Subcutaneous abdominal adipose tissue (tissue), 5 donors: ENCODE measurements at regions not wholly inside any gene's neighbourhood (a gene's known extent, or its start where the extent isn't known, plus 50 kb on each side); places are given as distances from the start of the nearest gene placed in this dataset.

Experiments used
- H3K27ac ChIP-seq: one replicate; pipeline ENCODE4 v1.7.0; 2013; ENCODE audit warnings: low read depth, mild to moderate bottlenecking, inconsistent platforms, low read length, moderate library complexity
- H3K27me3 ChIP-seq, 5 donors: one replicate each; pipeline ENCODE4 v1.7.0; 2013; ENCODE audit warnings: low read length in 5 of 5, inconsistent platforms in 1 of 5; ENCODE audit not compliant: control insufficient read depth in 5 of 5, insufficient read depth in 4 of 5
- H3K36me3 ChIP-seq, 5 donors: one replicate each; pipeline ENCODE4 v1.7.0; 2013; ENCODE audit warnings: low read length in 5 of 5; ENCODE audit not compliant: control insufficient read depth in 5 of 5, insufficient read depth in 5 of 5
- H3K4me1 ChIP-seq, 5 donors: one replicate each; pipeline ENCODE4 v1.7.0; 2013; ENCODE audit warnings: low read length in 5 of 5, mild to moderate bottlenecking in 3 of 5, moderate library complexity in 1 of 5; ENCODE audit not compliant: control insufficient read depth in 5 of 5, insufficient read depth in 5 of 5
- H3K4me3 ChIP-seq, 5 donors: one replicate each; pipeline ENCODE4 v1.7.0; 2013; ENCODE audit warnings: low read length in 5 of 5, low read depth in 1 of 5
- H3K9ac ChIP-seq, 5 donors: one replicate each; pipeline ENCODE4 v1.7.0; 2013; ENCODE audit warnings: low read length in 5 of 5, mild to moderate bottlenecking in 4 of 5, moderate library complexity in 3 of 5
- H3K9me3 ChIP-seq, 5 donors: one replicate each; pipeline ENCODE4 v1.7.0; 2013; ENCODE audit warnings: low read length in 5 of 5; ENCODE audit not compliant: control insufficient read depth in 5 of 5
- donor health status: healthy.
- donor health status: healthy.
- donor health status: healthy.
- donor health status: healthy.
- donor health status: healthy.

DNA sequence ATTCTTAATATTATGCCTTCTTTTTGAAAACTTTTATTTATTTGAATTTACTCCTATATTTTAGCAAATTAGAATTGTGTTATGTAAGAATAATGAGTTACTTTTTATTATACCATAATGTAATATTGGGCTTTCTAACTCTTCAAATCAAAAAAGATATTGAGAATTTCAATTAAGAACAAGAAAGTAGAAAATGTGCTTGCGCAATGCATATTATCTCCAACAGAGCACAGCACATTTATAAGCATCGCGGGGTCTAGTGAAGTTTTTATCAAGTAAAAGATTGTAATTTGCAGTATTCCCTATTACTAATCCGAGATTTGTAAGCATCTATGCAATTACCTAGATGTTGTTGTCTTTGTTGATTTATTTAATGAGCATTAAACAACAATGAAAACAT, 829.1 kb upstream of the CNTNAP5 start:
- Histone ChIP-seq H3K27ac (no peak overlapping the region), H3K4me3 (no peak overlapping the region), H3K4me1 (no peaks in the 10 kb centered on the region), H3K36me3 (no peaks in the 10 kb centered on the region), H3K9ac (no peak overlapping the region), H3K27me3 (no peaks in the 10 kb centered on the region), H3K9me3 (no peaks in the 10 kb centered on the region)

DNA sequence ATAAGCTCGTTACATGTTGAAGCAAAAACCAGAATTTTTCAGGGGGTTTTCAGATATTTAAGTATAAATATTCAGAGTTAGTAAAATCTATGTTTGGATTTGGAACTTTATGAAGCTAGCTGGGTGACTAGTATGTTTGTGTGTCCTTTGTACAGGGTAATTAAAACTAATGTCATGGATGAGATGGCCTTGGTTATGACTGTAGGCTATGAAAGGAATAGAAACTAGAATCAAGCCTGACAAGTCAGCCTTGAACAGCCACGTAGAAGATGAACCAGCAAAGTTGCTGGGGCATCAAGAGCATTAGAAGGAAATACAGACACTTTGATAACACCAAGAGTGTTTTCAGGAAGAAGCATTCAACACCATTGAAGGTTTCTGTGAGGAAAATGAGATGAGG, 825.1 kb upstream of the CNTNAP5 start:
- Histone ChIP-seq H3K9me3 (peaks cover 0 to 6% (median 2%) of the 10 kb centered on the region in 5 donors), H3K27ac (no peak overlapping the region), H3K4me3 (no peak overlapping the region), H3K4me1 (no peaks in the 10 kb centered on the region), H3K9ac (no peak overlapping the region), H3K27me3 (no peaks in the 10 kb centered on the region), H3K36me3 (no peaks in the 10 kb centered on the region)

DNA sequence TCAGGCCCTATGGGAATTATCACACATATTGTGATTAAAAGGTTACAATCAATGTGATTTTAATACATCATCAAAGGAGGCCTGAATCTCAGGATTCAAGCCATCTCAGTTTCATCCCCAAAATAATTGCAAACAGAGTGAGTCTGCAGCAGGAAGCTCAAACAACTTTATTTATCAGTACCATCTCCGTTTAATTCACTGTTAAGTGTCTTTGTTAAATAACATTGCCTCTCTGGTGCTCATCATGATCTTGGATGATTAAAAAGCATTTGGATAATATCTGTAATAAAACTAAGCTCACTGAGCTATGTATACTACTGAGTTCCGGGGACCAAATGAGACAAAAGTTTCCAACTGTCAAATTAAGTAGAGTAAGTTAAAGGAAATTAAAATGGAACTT, 817.8 kb upstream of the CNTNAP5 start:
- Histone ChIP-seq H3K4me1 (no peaks in the 10 kb centered on the region), H3K9me3 (peaks cover 0 to 2% (median 0%) of the 10 kb centered on the region in 5 donors), H3K36me3 (no peaks in the 10 kb centered on the region), H3K27me3 (no peaks in the 10 kb centered on the region), H3K27ac (no peak overlapping the region), H3K9ac (no peak overlapping the region), H3K4me3 (no peak overlapping the region)

DNA sequence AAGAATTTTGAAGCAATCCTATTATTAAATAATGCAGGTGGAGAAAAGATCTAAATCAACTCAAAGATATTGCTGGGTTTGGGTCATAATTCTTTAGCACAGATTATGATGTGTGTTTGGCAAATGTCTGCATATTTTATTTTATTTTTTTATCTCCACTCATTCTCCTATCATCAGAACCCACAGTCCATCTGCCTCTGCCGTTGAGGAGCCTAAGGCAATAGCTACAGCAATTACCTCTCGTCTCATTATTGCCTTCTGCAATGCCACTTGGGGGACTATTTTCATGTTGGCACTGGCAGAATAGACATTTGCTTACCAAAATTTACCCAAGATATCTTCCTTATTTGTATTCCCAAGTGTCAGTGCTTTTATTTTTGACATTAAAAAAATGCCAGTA, 815.9 kb upstream of the CNTNAP5 start:
- Histone ChIP-seq H3K4me1 (no peaks in the 10 kb centered on the region), H3K9me3 (peaks cover 0 to 2% (median 0%) of the 10 kb centered on the region in 5 donors), H3K27ac (no peak overlapping the region), H3K9ac (no peak overlapping the region), H3K27me3 (no peaks in the 10 kb centered on the region), H3K4me3 (no peak overlapping the region), H3K36me3 (no peaks in the 10 kb centered on the region)

DNA sequence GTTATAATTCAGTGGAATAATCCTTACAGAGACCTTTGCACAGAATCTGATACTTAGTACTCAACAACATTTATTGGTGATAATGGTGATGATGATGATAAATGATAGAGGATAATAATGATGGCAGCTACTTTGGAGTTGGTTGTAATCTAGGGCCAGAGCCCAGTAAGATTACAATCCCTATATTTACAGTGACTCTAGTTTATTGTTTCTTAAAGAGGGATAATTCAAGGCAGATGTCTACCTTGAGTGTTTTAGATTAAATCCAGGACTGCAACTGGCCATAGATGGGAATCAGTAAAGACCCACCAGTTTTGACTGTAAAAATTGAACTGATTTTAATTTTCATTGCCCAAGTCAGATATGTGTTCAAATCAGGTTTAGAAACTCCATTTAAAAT, 813.9 kb upstream of the CNTNAP5 start:
- H3K27me3 ChIP-seq, result no peaks in the 10 kb centered on the region
- H3K9me3 ChIP-seq, result no peaks in the 10 kb centered on the region
- H3K36me3 ChIP-seq, result no peaks in the 10 kb centered on the region
- H3K27ac ChIP-seq, result no peak overlapping the region
- H3K4me1 ChIP-seq, result no peaks in the 10 kb centered on the region
- H3K9ac ChIP-seq, result no peak overlapping the region
- H3K4me3 ChIP-seq, result no peak overlapping the region

DNA sequence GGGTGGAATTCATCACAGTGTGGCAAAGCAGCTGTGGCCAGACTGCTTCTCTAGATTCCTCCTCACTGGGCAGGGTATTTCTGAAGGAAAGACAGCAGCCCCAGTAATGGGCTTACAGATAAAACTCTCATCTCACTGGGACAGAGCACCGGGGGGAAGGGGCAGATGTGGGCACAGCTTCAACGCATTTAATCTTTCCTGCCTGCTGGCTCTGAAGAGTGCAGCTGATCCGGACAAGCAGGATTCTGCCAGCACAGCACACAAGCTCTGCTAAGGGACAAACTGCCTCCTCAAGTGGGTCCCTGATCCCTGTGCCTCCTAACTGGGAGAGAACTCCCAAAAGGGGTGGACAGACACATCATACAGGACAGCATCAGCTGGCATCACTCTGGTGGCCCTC, 779.9 kb upstream of the CNTNAP5 start:
- Histone ChIP-seq H3K36me3 (no peaks in the 10 kb centered on the region), H3K27me3 (no peaks in the 10 kb centered on the region), H3K9me3 (peaks cover 0 to 11% (median 0%) of the 10 kb centered on the region in 5 donors), H3K9ac (no peak overlapping the region), H3K4me1 (no peaks in the 10 kb centered on the region), H3K27ac (no peak overlapping the region), H3K4me3 (no peak overlapping the region)

DNA sequence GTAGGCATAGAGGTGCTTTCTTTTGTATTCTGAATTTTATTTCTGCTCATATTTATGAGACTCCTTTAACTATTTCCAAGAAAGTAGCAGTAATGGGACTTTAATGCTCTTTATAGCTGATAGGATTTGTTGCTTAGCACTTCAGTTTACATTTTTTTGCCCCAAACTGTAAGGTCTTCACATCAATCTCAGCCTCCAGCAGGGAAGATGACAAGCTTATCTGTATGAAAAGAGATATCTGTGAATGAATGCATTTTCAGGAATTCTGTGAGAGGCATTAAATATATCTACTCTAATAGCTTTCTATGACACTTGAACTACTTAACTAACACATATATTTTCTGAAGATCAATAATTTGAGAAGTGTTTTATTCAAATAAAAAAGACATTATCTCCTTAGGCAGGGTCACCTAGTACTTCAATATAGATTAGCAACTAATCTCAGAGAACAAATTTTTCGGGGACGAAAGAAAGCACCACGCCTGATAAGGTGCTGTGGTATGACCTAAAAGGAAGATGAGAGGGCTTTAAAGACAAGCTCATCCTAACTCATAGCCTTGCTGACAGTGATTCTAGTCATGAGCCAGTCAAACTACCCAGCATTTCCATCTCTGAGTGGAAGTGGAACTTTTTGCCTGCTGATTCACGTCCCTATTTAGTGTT, 766.1 kb upstream of the CNTNAP5 start:
- H3K36me3 ChIP-seq, result no peaks in the 10 kb centered on the region
- peaks cover 0 to 2% (median 0%) of the 10 kb centered on the region in 5 donors for H3K9me3 ChIP-seq
- H3K27me3 ChIP-seq, result no peaks in the 10 kb centered on the region
- no peak overlapping the region for H3K9ac ChIP-seq
- no peak overlapping the region for H3K4me3 ChIP-seq
- no peak overlapping the region for H3K27ac ChIP-seq
- no peaks in the 10 kb centered on the region for H3K4me1 ChIP-seq

DNA sequence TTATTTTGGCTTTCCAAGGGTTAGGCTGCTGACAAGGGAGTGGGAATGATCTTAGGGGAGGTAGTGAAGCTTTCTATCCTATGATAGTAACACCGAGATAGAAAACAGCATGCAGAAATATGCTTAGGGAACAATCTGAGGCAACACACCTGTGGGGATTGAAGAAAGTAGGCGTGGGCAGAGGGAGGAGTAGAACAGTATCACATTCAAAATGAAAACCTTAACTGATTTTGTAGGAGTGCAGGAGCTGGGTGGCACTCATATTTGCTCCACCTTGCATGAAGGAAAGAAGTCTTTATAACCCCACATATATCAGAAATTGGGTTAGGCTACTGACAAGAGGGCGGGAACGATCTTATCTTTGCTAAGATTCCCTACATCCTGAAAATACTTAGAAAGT, 762.2 kb upstream of the CNTNAP5 start:
- Histone ChIP-seq H3K36me3 (no peaks in the 10 kb centered on the region), H3K27ac (no peak overlapping the region), H3K4me1 (no peaks in the 10 kb centered on the region), H3K9ac (no peak overlapping the region), H3K4me3 (no peak overlapping the region), H3K27me3 (no peaks in the 10 kb centered on the region), H3K9me3 (no peaks in the 10 kb centered on the region)

DNA sequence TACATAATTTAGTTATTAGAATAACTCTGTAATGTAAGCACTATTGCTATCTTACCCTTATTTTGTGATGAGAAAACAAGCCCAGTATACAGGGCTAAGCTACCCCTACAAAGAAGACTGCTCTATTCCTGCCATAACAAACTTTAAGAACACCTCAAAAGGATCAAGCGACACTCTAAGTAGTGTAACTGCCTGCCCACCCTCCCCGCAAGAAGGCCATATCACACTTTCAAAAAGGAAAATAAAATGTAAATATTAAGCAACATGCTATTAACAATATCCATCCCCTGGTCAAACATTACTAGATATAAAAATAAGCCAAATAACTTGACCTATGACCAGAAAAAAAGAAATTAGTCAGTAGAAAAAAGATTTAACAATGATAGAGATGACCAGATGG, 741.7 kb upstream of the CNTNAP5 start:
- H3K27me3 ChIP-seq, result no peaks in the 10 kb centered on the region

DNA sequence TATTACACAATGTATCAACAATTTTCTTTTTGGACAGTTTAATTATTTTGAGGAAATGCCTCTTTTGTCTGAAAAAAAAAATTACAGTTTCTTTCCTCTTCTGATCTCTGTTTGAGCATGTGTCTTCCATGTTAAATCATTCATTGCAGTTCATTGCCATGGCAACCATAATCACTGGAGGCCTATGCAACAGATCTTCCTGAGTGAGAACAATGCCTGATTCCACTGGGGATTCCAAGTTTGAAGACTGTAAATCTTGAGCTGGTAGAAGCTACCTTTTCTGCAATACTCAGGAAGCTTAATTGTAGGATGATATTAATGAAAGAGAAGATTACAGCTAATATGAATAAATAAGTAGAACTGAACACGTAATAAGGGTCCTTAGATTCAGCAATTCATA, 721.4 kb upstream of the CNTNAP5 start:
- H3K4me3 ChIP-seq, result no peak overlapping the region
- no peaks in the 10 kb centered on the region for H3K27me3 ChIP-seq
- H3K4me1 ChIP-seq, result no peaks in the 10 kb centered on the region
- peaks cover 0 to 16% (median 0%) of the 10 kb centered on the region in 5 donors for H3K9me3 ChIP-seq
- H3K27ac ChIP-seq, result no peak overlapping the region
- no peaks in the 10 kb centered on the region for H3K36me3 ChIP-seq
- H3K9ac ChIP-seq, result no peak overlapping the region

More for the DNA sequence above, 741.7 kb upstream of the CNTNAP5 start:
- Histone ChIP-seq H3K36me3 (no peaks in the 10 kb centered on the region), H3K27ac (no peak overlapping the region), H3K9me3 (no peaks in the 10 kb centered on the region), H3K9ac (no peak overlapping the region), H3K4me3 (no peak overlapping the region), H3K4me1 (no peaks in the 10 kb centered on the region)
